Naive thymus-derived CD8-positive, alpha-beta T cell (primary cell): ENCODE measurements at regions not wholly inside any gene's neighbourhood (a gene's known extent, or its start where the extent isn't known, plus 50 kb on each side); places are given as distances from the start of the nearest gene placed in this dataset.
"Not testable (repeated sequence)": the region's sequence is repeated elsewhere in the genome, so short reads cannot be mapped to it uniquely, and the experiment has no call there.

ENCODE experiments used
- ATAC-seq, 2 donors: fragments of 150-1000 bp; cut with Tn5 transposase in 1 of 2; sonication (Bioruptor Pico), chemical (Tn5 transposase) in 1 of 2; 1 replicate in 1 of 2; 2 replicates in 1 of 2; pipeline ENCODE4 v1.10.0; 2021; ENCODE audit warnings: mild to moderate bottlenecking in 2 of 2, moderate library complexity in 2 of 2
- POLR2A ChIA-PET: fragments of 350-600 bp; sonication (Branson Sonifier 250); formaldehyde crosslinking; loops from one replicate; lab custom pipeline; 2021; ENCODE audit warnings: antibody characterized with exemption; lab: Charles Lee
- DNase-seq, 10 donors: peaks; one replicate each; pipeline versions ENCODE4 v3.0.0 to v3.0.0-alpha.2; 2020 to 2022
- H3K27ac Mint-ChIP-seq, 10 donors: one replicate each; pipeline ENCODE4 v1.8.0; 2020 to 2022; ENCODE audit warnings: mild to moderate bottlenecking in 10 of 10, mixed read lengths in 10 of 10, moderate library complexity in 4 of 10, inconsistent platforms in 1 of 10
- H3K27me3 Mint-ChIP-seq, 5 donors: one replicate each; pipeline ENCODE4 v1.8.0; 2021 to 2022; ENCODE audit warnings: mixed read lengths in 5 of 5
- H3K36me3 Mint-ChIP-seq, 3 donors: one replicate each; pipeline ENCODE4 v1.8.0; 2020 to 2022; ENCODE audit warnings: mixed read lengths in 3 of 3, mild to moderate bottlenecking in 2 of 3, inconsistent platforms in 1 of 3
- H3K4me1 Mint-ChIP-seq, 4 donors: one replicate each; pipeline ENCODE4 v1.8.0; 2021 to 2022; ENCODE audit warnings: mixed read lengths in 4 of 4
- H3K4me3 Mint-ChIP-seq, 10 donors: one replicate each; pipeline ENCODE4 v1.8.0; 2020 to 2022; ENCODE audit warnings: mild to moderate bottlenecking in 10 of 10, mixed read lengths in 10 of 10, moderate library complexity in 6 of 10, inconsistent platforms in 1 of 10
- H3K9me3 Mint-ChIP-seq, 9 donors: one replicate each; pipeline ENCODE4 v1.8.0; 2020 to 2022; ENCODE audit warnings: mixed read lengths in 9 of 9, mild to moderate bottlenecking in 3 of 9, inconsistent platforms in 1 of 9, moderate library complexity in 1 of 9

GRCh38 chrX:122584981-122585380, 599.1 kb upstream of the GRIA3 start:
- Mint-ChIP-seq H3K9me3 (peaks cover 0 to 10% (median under 1%) of the 10 kb centered on the region in 9 donors), H3K4me3 (no peak overlapping the region)
- POLR2A ChIA-PET = no interaction called here

GRCh38 chrX:122586831-122587230, 597.2 kb upstream of the GRIA3 start:
- POLR2A ChIA-PET = no interaction called here
- Mint-ChIP-seq H3K4me1 (no peaks in the 10 kb centered on the region), H3K9me3 (peaks cover 0 to 4% (median 0%) of the 10 kb centered on the region in 9 donors), H3K27me3 (no peaks in the 10 kb centered on the region), H3K36me3 (no peaks in the 10 kb centered on the region), H3K27ac (no peak overlapping the region), H3K4me3 (no peak overlapping the region)
- DNase-seq (no peak), ATAC-seq (no peak)

More at GRCh38 chrX:122584981-122585380, 599.1 kb upstream of the GRIA3 start:
- DNase-seq (no peak), ATAC-seq (no peak)
- Mint-ChIP-seq H3K4me1 (no peaks in the 10 kb centered on the region), H3K36me3 (no peaks in the 10 kb centered on the region), H3K27me3 (no peaks in the 10 kb centered on the region), H3K27ac (no peak overlapping the region)

GRCh38 chrX:122591546-122591945, 592.5 kb upstream of the GRIA3 start:
- DNase-seq (no peak), ATAC-seq (no peak)
- POLR2A ChIA-PET = no interaction called here
- H3K36me3 Mint-ChIP-seq = no peaks in the 10 kb centered on the region
- no peaks in the 10 kb centered on the region for H3K27me3 Mint-ChIP-seq
- peaks cover 0 to 4% (median 0%) of the 10 kb centered on the region in 9 donors for H3K9me3 Mint-ChIP-seq
- H3K4me1 Mint-ChIP-seq = no peaks in the 10 kb centered on the region
- no peak overlapping the region for H3K4me3 Mint-ChIP-seq
- no peak overlapping the region for H3K27ac Mint-ChIP-seq

GRCh38 chrX:122596998-122597397, 587.1 kb upstream of the GRIA3 start:
- peaks cover 0 to 18% (median 4%) of the 10 kb centered on the region in 9 donors for H3K9me3 Mint-ChIP-seq
- POLR2A ChIA-PET = no interaction called here
- H3K27ac Mint-ChIP-seq = no peak overlapping the region
- H3K36me3 Mint-ChIP-seq = no peaks in the 10 kb centered on the region
- ATAC-seq (no peak), DNase-seq (no peak)
- no peaks in the 10 kb centered on the region for H3K27me3 Mint-ChIP-seq
- no peak overlapping the region for H3K4me3 Mint-ChIP-seq
- H3K4me1 Mint-ChIP-seq = no peaks in the 10 kb centered on the region

GRCh38 chrX:122622795-122623194, 561.3 kb upstream of the GRIA3 start:
- peaks cover 0 to 10% (median 4%) of the 10 kb centered on the region in 9 donors for H3K9me3 Mint-ChIP-seq
- no peak overlapping the region for H3K4me3 Mint-ChIP-seq
- POLR2A ChIA-PET = no interaction called here
- no peaks in the 10 kb centered on the region for H3K27me3 Mint-ChIP-seq
- DNase-seq (no peak), ATAC-seq (no peak)
- no peaks in the 10 kb centered on the region for H3K36me3 Mint-ChIP-seq
- no peak overlapping the region for H3K27ac Mint-ChIP-seq
- H3K4me1 Mint-ChIP-seq = no peaks in the 10 kb centered on the region

GRCh38 chrX:122625239-122625638, 558.8 kb upstream of the GRIA3 start:
- no peak for DNase-seq
- H3K4me1 Mint-ChIP-seq = no peaks in the 10 kb centered on the region
- H3K9me3 Mint-ChIP-seq = peaks cover 0 to 7% (median 0%) of the 10 kb centered on the region in 9 donors
- no peak for ATAC-seq
- H3K36me3 Mint-ChIP-seq = no peaks in the 10 kb centered on the region
- H3K4me3 Mint-ChIP-seq = no peak overlapping the region
- H3K27ac Mint-ChIP-seq = no peak overlapping the region
- H3K27me3 Mint-ChIP-seq = no peaks in the 10 kb centered on the region
- POLR2A ChIA-PET = no interaction called here

GRCh38 chrX:122625821-122626220, 558.3 kb upstream of the GRIA3 start:
- Mint-ChIP-seq H3K9me3 (peaks cover 0 to 1% (median 0%) of the 10 kb centered on the region in 9 donors), H3K4me3 (no peak overlapping the region), H3K36me3 (no peaks in the 10 kb centered on the region), H3K4me1 (no peaks in the 10 kb centered on the region), H3K27me3 (no peaks in the 10 kb centered on the region), H3K27ac (no peak overlapping the region)
- DNase-seq (no peak), ATAC-seq (no peak)
- POLR2A ChIA-PET = no interaction called here

GRCh38 chrX:122626871-122627270, 557.2 kb upstream of the GRIA3 start:
- Mint-ChIP-seq H3K36me3 (no peaks in the 10 kb centered on the region), H3K4me1 (no peaks in the 10 kb centered on the region), H3K4me3 (no peak overlapping the region), H3K27me3 (no peaks in the 10 kb centered on the region), H3K27ac (no peak overlapping the region), H3K9me3 (peaks cover 0 to 3% (median 0%) of the 10 kb centered on the region in 9 donors)
- DNase-seq = no peak
- POLR2A ChIA-PET = no interaction called here
- no peak for ATAC-seq

- peaks cover 0 to 8% (median 0%) of the 10 kb centered on the region in 9 donors for H3K9me3 Mint-ChIP-seq
- no peaks in the 10 kb centered on the region for H3K36me3 Mint-ChIP-seq
- no peaks in the 10 kb centered on the region for H3K27me3 Mint-ChIP-seq
- no peaks in the 10 kb centered on the region for H3K4me1 Mint-ChIP-seq
- DNase-seq (no peak), ATAC-seq (no peak)
- POLR2A ChIA-PET = no interaction called here
- no peak overlapping the region for H3K27ac Mint-ChIP-seq
- no peak overlapping the region for H3K4me3 Mint-ChIP-seq
Observed at GRCh38 chrX:122641136-122641535, 542.9 kb upstream of the GRIA3 start.

GRCh38 chrX:122641826-122642225, 542.3 kb upstream of the GRIA3 start:
- Mint-ChIP-seq H3K9me3 (peaks cover 0 to 8% (median 0%) of the 10 kb centered on the region in 9 donors), H3K4me1 (no peaks in the 10 kb centered on the region), H3K27me3 (no peaks in the 10 kb centered on the region), H3K4me3 (no peak overlapping the region), H3K27ac (no peak overlapping the region), H3K36me3 (no peaks in the 10 kb centered on the region)
- DNase-seq (no peak), ATAC-seq (no peak)
- POLR2A ChIA-PET = no interaction called here

- ATAC-seq, H3K27me3 Mint-ChIP-seq, H3K27ac Mint-ChIP-seq, POLR2A ChIA-PET, H3K4me1 Mint-ChIP-seq, DNase-seq, H3K36me3 Mint-ChIP-seq, H3K4me3 Mint-ChIP-seq: not testable (repeated sequence)
- H3K9me3 Mint-ChIP-seq = peaks cover 0 to 14% (median 4%) of the 10 kb centered on the region in 9 donors
Observed at GRCh38 chrX:122655256-122655655, 528.8 kb upstream of the GRIA3 start.

- H3K27ac Mint-ChIP-seq = no peak overlapping the region
- POLR2A ChIA-PET = no interaction called here
- DNase-seq (no peak), ATAC-seq (no peak)
- H3K4me1 Mint-ChIP-seq = no peaks in the 10 kb centered on the region
- H3K36me3 Mint-ChIP-seq = no peaks in the 10 kb centered on the region
- H3K27me3 Mint-ChIP-seq = no peaks in the 10 kb centered on the region
- peaks cover 0 to 10% (median 0%) of the 10 kb centered on the region in 9 donors for H3K9me3 Mint-ChIP-seq
- H3K4me3 Mint-ChIP-seq = no peak overlapping the region
Observed at GRCh38 chrX:122666601-122667000, 517.5 kb upstream of the GRIA3 start.

- ATAC-seq = no peak
- Mint-ChIP-seq H3K36me3 (no peaks in the 10 kb centered on the region), H3K27ac (no peak overlapping the region), H3K4me1 (no peaks in the 10 kb centered on the region), H3K27me3 (no peaks in the 10 kb centered on the region), H3K4me3 (no peak overlapping the region), H3K9me3 (peaks cover 0 to 10% (median 0%) of the 10 kb centered on the region in 9 donors)
- POLR2A ChIA-PET = no interaction called here
- no peak for DNase-seq
Observed at GRCh38 chrX:122667667-122668066, 516.4 kb upstream of the GRIA3 start.

GRCh38 chrX:122703762-122704161, 480.3 kb upstream of the GRIA3 start:
- Mint-ChIP-seq H3K36me3 (peaks cover 0 to 19% (median 0%) of the 10 kb centered on the region in 3 donors), H3K27ac (no peak overlapping the region), H3K4me3 (no peak overlapping the region), H3K9me3 (peaks cover 0 to 29% (median 9%) of the 10 kb centered on the region in 9 donors), H3K27me3 (no peaks in the 10 kb centered on the region), H3K4me1 (no peaks in the 10 kb centered on the region)
- ATAC-seq (no peak), DNase-seq (no peak)
- POLR2A ChIA-PET = no interaction called here
